ENCODE measurements at regions not wholly inside any gene's neighbourhood (a gene's known extent, or its start where the extent isn't known, plus 50 kb on each side); places are given as distances from the start of the nearest gene placed in this dataset.
"Not testable (repeated sequence)": the region's sequence is repeated elsewhere in the genome, so short reads cannot be mapped to it uniquely, and the experiment has no call there.

DNA sequence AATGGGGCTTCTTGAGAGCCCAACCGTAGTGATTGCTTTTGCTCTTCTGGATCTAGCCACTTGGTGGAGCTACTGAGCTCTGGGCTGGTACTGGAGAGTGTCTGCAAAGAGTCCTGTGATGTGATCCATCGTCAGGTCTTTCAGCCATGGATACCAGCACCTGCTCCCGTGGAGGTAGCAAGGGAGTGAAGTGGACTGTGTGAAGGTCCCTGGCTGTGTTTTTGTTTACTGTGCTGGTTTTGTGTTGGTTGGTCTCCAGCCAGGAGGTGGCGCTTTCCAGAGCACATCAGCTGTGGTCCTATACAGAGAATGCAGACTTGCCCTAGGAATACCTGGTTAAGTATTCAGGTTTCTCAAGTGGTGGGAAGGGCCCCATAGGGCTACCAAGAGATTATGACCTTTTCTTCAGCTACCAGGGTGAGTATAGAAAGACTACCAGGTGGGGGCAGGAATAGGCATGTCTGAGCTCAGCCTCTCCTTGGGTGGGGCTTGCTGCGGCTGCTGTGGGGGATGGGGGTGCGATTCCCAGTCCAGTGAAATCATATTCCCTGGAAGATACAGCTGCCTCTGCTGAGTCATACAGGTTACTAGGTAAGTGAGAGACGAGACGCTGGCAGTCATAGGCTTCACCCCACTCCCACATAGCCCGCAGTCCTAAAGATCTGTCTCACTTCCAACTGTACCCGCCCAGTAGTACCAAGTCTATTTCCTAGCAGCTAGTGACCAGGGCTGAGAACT, 733.7 kb downstream of the ZNF385D start:
- DNase-seq (ENCODE audit: low read depth): no peak
- H3K4me3 ChIP-seq (ENCODE audit: low read length): no peak overlapping the region
- TF ChIP-seq CTCF (conservative IDR thresholded peaks at IDR 0.05; ENCODE audit: low read length): peak; percentile 36

- H3K4me3 ChIP-seq (ENCODE audit: low read length): no peak overlapping the region
- peak; percentile 5 for DNase-seq (ENCODE audit: low read depth)
- TF ChIP-seq CTCF (conservative IDR thresholded peaks at IDR 0.05; ENCODE audit: low read length): no peak
Observed at GRCh38 chr3:21013566-21013965, 737.4 kb downstream of the ZNF385D start.

- H3K4me3 ChIP-seq (ENCODE audit: low read length): no peak overlapping the region
- peak; percentile 3 for DNase-seq (ENCODE audit: low read depth)
- TF ChIP-seq CTCF (conservative IDR thresholded peaks at IDR 0.05; ENCODE audit: low read length): no peak
Observed at GRCh38 chr3:20999661-21000060, 751.3 kb downstream of the ZNF385D start.

- no peak for DNase-seq (ENCODE audit: low read depth)
- no peak overlapping the region for H3K4me3 ChIP-seq (ENCODE audit: low read length)
- no peak for TF ChIP-seq CTCF (conservative IDR thresholded peaks at IDR 0.05; ENCODE audit: low read length)
Observed at GRCh38 chr3:20997183-20997582, 753.8 kb downstream of the ZNF385D start.

DNA sequence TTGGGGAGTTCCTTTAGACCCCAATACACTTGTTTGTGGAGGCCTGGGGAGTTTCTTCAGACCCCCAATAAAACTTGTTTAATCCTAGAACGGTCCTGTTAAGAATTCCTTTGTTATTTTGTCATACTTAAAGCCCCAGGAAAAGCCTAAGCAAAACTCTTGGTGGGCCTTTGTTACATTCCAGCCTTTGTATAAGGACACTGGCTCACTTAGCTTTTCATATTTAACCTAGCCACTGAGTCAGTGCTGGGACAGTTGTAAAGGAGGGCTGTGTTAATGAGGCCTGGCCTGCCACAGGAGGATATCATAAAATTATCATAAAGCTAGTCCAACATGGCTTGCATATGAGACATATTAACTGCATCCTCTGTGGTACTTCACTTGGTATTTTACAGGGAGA, 760.1 kb downstream of the ZNF385D start:
- no peak overlapping the region for H3K4me3 ChIP-seq (ENCODE audit: low read length)
- DNase-seq (ENCODE audit: low read depth): no peak
- no peak for TF ChIP-seq CTCF (conservative IDR thresholded peaks at IDR 0.05; ENCODE audit: low read length)

- DNase-seq (ENCODE audit: low read depth): peak; percentile 14
- H3K4me3 ChIP-seq (ENCODE audit: low read length): not testable (repeated sequence)
Observed at GRCh38 chr3:20989653-20990052, 761.4 kb downstream of the ZNF385D start.

- no peak for DNase-seq (ENCODE audit: low read depth)
- TF ChIP-seq CTCF (conservative IDR thresholded peaks at IDR 0.05; ENCODE audit: low read length): no peak
- H3K4me3 ChIP-seq (ENCODE audit: low read length): no peak overlapping the region
Observed at GRCh38 chr3:20984594-20985205, 766.3 kb downstream of the ZNF385D start.

All from AG10803 (cell line).